ENCODE measurements at regions not wholly inside any gene's neighbourhood (a gene's known extent, or its start where the extent isn't known, plus 50 kb on each side); places are given as distances from the start of the nearest gene placed in this dataset.

GRCh38 chr5:3660630-3661029 lies 65.0 kb downstream of the IRX1 start:
- TF ChIP-seq CTCF (IDR thresholded peaks at IDR 0.05): no peak
- TF ChIP-seq ZFX (IDR thresholded peaks at IDR 0.05; ENCODE audit: borderline replicate concordance): no peak

All from 22Rv1 (cell line).